K562 (cell line): ENCODE measurements at regions not wholly inside any gene's neighbourhood (a gene's known extent, or its start where the extent isn't known, plus 50 kb on each side); places are given as distances from the start of the nearest gene placed in this dataset.

Experiments used
- ATAC-seq: fragments of 200-7000 bp; cut with Tn5 transposase; 3 replicates; pipeline ENCODE4 v1.9.1; 2020; ENCODE audit warnings: moderate library complexity
- BruUV-seq: library from RNA; stranded (reverse); fragments of 400-500 nt; replicated peaks from 2 replicates; lab custom pipeline; 2021; lab: Mats Ljungman, UMichigan
- CTCF ChIA-PET: fragments of 300-600 bp; formaldehyde crosslinking; extraction: SDS; loops from one replicate; lab custom pipeline; 2021; ENCODE audit warnings: low intra/inter-chr PET ratio; lab: Yijun Ruan, JAX
- POLR2A ChIA-PET: fragments of 300-600, 350-650 bp; sonication (Branson Sonifier 250); formaldehyde crosslinking; extraction: SDS; loops from one replicate; lab custom pipeline; 2021; ENCODE audit warnings: antibody characterized with exemption, inconsistent platforms; lab: Yijun Ruan, JAX
- DNase-seq, 4 experiments: peaks; one replicate each; pipeline versions ENCODE4 v3.0.0 to v3.0.0-alpha.2; 2011 to 2018; ENCODE audit warnings: low spot score in 3 of 4, mixed read lengths in 3 of 4; ENCODE audit errors: extremely low read depth in 1 of 4
- FAIRE-seq: peaks from 2 replicates; lab custom pipeline; 2011; peaks lifted over from hg19 to GRCh38; lab: Jason Lieb, UNC
- H2AFZ ChIP-seq: 2 replicates; pipeline ENCODE4 v1.6.0; 2011; ENCODE audit warnings: low read depth, low read length, control low read depth, inconsistent platforms
- H3K27ac ChIP-seq: fragments of 200-600 bp; 3 replicates; pipeline ENCODE4 v1.8.0; 2011; ENCODE audit warnings: low read depth, mild to moderate bottlenecking, control low read depth, inconsistent platforms, low read length, moderate library complexity, mixed read lengths; ENCODE audit errors: extremely low read depth
- H3K27me3 ChIP-seq, 2 experiments: fragments of 300-600 bp in 1 of 2; 2 replicates in 1 of 2; 3 replicates in 1 of 2; pipeline versions ENCODE4 v1.6.0 to v1.8.0; 2011; ENCODE audit warnings: inconsistent platforms in 2 of 2, low read length in 2 of 2, mild to moderate bottlenecking in 1 of 2, mixed read lengths in 1 of 2, moderate library complexity in 1 of 2; ENCODE audit not compliant: control insufficient read depth in 2 of 2, insufficient read depth in 2 of 2
- H3K36me3 ChIP-seq: fragments of 300-600 bp; 3 replicates; pipeline ENCODE4 v1.8.0; 2011; ENCODE audit warnings: mild to moderate bottlenecking, low read length, inconsistent platforms; ENCODE audit not compliant: control insufficient read depth, insufficient read depth
- H3K4me1 ChIP-seq, 2 experiments: fragments of 200-600 bp in 1 of 2; replicated peaks in 1 of 2; 2 replicates in 1 of 2; 3 replicates in 1 of 2; pipeline versions ENCODE4 v1.5.1 to v1.8.0; 2011; ENCODE audit warnings: inconsistent platforms in 2 of 2, low read length in 2 of 2, mild to moderate bottlenecking in 1 of 2, mixed read lengths in 1 of 2, moderate library complexity in 1 of 2; ENCODE audit not compliant: control insufficient read depth in 2 of 2, insufficient read depth in 2 of 2
- H3K4me2 ChIP-seq: 2 replicates; pipeline ENCODE4 v1.6.1; 2011; ENCODE audit warnings: low read length, control low read depth, inconsistent platforms, mixed read lengths; ENCODE audit not compliant: insufficient read depth
- H3K4me3 ChIP-seq: fragments of 200-600 bp; sonication (generic), shearing (Covaris generic); 2 replicates; pipeline ENCODE4 v1.5.1; 2016; ENCODE audit warnings: control low read depth, inconsistent platforms
- H3K79me2 ChIP-seq: fragments of 200-600 bp; 3 replicates; pipeline ENCODE4 v1.8.0; 2011; ENCODE audit warnings: low read length, inconsistent platforms; ENCODE audit not compliant: control insufficient read depth, insufficient read depth
- H3K9ac ChIP-seq, 2 experiments: 2 replicates each; pipeline versions ENCODE4 v1.6.0 to v1.6.1; 2011; ENCODE audit warnings: low read depth in 2 of 2, low read length in 2 of 2, control low read depth in 1 of 2, inconsistent platforms in 1 of 2, mild to moderate bottlenecking in 1 of 2, mixed read lengths in 1 of 2; ENCODE audit not compliant: insufficient read depth in 1 of 2
- H3K9me1 ChIP-seq: one replicate; pipeline ENCODE4 v1.6.0; 2011; ENCODE audit warnings: inconsistent platforms, mild to moderate bottlenecking, low read length, moderate library complexity; ENCODE audit not compliant: control insufficient read depth, insufficient read depth
- H3K9me3 ChIP-seq: replicated peaks from 2 replicates; pipeline ENCODE4 v1.5.1; 2011; ENCODE audit warnings: low read depth, low read length, inconsistent platforms; ENCODE audit not compliant: control insufficient read depth, insufficient read depth
- H4K20me1 ChIP-seq: replicated peaks from 2 replicates; pipeline ENCODE4 v1.6.1; 2011; ENCODE audit warnings: low read length, inconsistent platforms, mixed read lengths; ENCODE audit not compliant: control insufficient read depth, insufficient read depth
- AFF4 ChIP-seq: sonication (generic); formaldehyde crosslinking; IDR thresholded peaks from 2 replicates; pipeline ENCODE4 v1.8.0; 2023; ENCODE audit warnings: mild to moderate bottlenecking, missing genetic modification reagents
- CHD1 ChIP-seq: fragments of 200-600 bp; sonication (generic); IDR thresholded peaks from one replicate; pipeline ENCODE4 v1.6.1; 2012; ENCODE audit warnings: mild to moderate bottlenecking, moderate library complexity, low read length, inconsistent platforms
- CXXC5 ChIP-seq: fragments of 250-450 bp; sonication (Bioruptor Pico); IDR thresholded peaks from 2 replicates; pipeline ENCODE4 v1.8.0; 2022; ENCODE audit warnings: inconsistent platforms, mild to moderate bottlenecking, moderate library complexity
- ETS1 ChIP-seq: conservative IDR thresholded peaks from 2 replicates; pipeline ENCODE4 v1.6.1; 2011; ENCODE audit warnings: low read depth, mild to moderate bottlenecking, low read length; ENCODE audit not compliant: control insufficient read depth
- FIP1L1 ChIP-seq: fragments of 200-400 bp; formaldehyde crosslinking; IDR thresholded peaks from 2 replicates; pipeline ENCODE4 v1.6.1; 2018; ENCODE audit warnings: mild to moderate bottlenecking, low read depth, low read length; ENCODE audit not compliant: poor library complexity, severe bottlenecking
- FOXA1 ChIP-seq: fragments of 450-650 bp; IDR thresholded peaks from 2 replicates; pipeline ENCODE4 v1.6.1; 2016; ENCODE audit warnings: mild to moderate bottlenecking, borderline replicate concordance
- GABPB1 ChIP-seq: sonication (generic); formaldehyde crosslinking; IDR thresholded peaks from 2 replicates; pipeline ENCODE4 v1.8.0; 2022; ENCODE audit warnings: mild to moderate bottlenecking, missing genetic modification reagents
- HNRNPH1 ChIP-seq: fragments of 200-400 bp; formaldehyde crosslinking; optimal IDR thresholded peaks from 2 replicates; pipeline ENCODE3; 2017; ENCODE audit warnings: low read depth, mild to moderate bottlenecking, low read length, moderate library complexity
- RAD21 ChIP-seq, 2 experiments: fragments of 250-450 bp in 1 of 2; fragments of 450-650 bp in 1 of 2; sonication (Bioruptor Pico) in 1 of 2; formaldehyde crosslinking in 1 of 2; IDR thresholded peaks in 1 of 2; conservative IDR thresholded peaks in 1 of 2; 2 replicates each; pipeline versions ENCODE4 v1.4.0 to v1.8.0; 2020 to 2022; ENCODE audit warnings: mild to moderate bottlenecking in 2 of 2, moderate library complexity in 1 of 2
- RBM22 ChIP-seq: fragments of 200-400 bp; formaldehyde crosslinking; IDR thresholded peaks from 2 replicates; pipeline ENCODE4 v1.6.1; 2018; ENCODE audit warnings: low read length, low read depth; ENCODE audit not compliant: poor library complexity, severe bottlenecking
- RBM25 ChIP-seq: fragments of 200-400 bp; formaldehyde crosslinking; IDR thresholded peaks from 2 replicates; pipeline ENCODE4 v1.6.1; 2018; ENCODE audit warnings: low read length, low read depth, moderate library complexity; ENCODE audit not compliant: severe bottlenecking
- TRIM25 ChIP-seq: fragments of 450-650 bp; IDR thresholded peaks from 2 replicates; pipeline ENCODE4 v1.7.0; 2016; ENCODE audit warnings: borderline replicate concordance
- ZFX ChIP-seq: sonication (generic); formaldehyde crosslinking; IDR thresholded peaks from 2 replicates; pipeline ENCODE4 v1.8.0; 2022; ENCODE audit warnings: mild to moderate bottlenecking, missing genetic modification reagents, moderate library complexity
- ZKSCAN1 ChIP-seq: fragments of 150-350 bp; IDR thresholded peaks from 2 replicates; pipeline ENCODE4 v1.6.1; 2016; ENCODE audit warnings: low read depth, low read length
- WGBS: fragments of 100-300 bp; shearing (Covaris generic); methylation state at CpG from one replicate; pipeline ENCODE4 v1.1.6; 2016; ENCODE audit warnings: low coverage, mixed read lengths; ENCODE audit not compliant: insufficient coverage; ENCODE audit errors: missing lambda C conversion rate; 5-methylcytosine and 5-hydroxymethylcytosine counted together
- in situ Hi-C: fragments of 300-500 bp; cut with MboI; formaldehyde crosslinking; loops from 4 replicates; pipeline ENCODE4 v1.15.0; 2018; ENCODE audit warnings: inconsistent platforms, mixed read lengths
- intact Hi-C: fragments of 100-400 bp; cut with micrococcal nuclease; formaldehyde crosslinking; loops from 2 replicates; pipeline ENCODE4 v1.14.2; 2022

GRCh38 chr15:62391641-62392262, 226.7 kb upstream of the C2CD4B start:
- H3K27ac ChIP-seq = no peak overlapping the region
- H2AFZ ChIP-seq = peak overlapping the region; percentile 91
- intact Hi-C loops (no loop called here), in situ Hi-C loops (no loop called here)
- no peaks in the 10 kb centered on the region for H4K20me1 ChIP-seq
- peak overlapping the region; percentile 85 for H3K4me3 ChIP-seq
- POLR2A ChIA-PET = interaction anchor here (0.6 kb wide), 2 partner anchors 9 to 33 kb away, joined by 3 read pairs; no protein-coding TSS in a partner anchor
- peak overlapping the region in 1 of 2 experiments; percentile 98; a peak in 2 of 4 replicates for H3K9ac ChIP-seq
- no TSS peak for BruUV-seq
- H3K79me2 ChIP-seq = peaks cover 7% of the 10 kb centered on the region; the same call in 1 of the 3 replicates
- no peaks in the 10 kb centered on the region for H3K36me3 ChIP-seq
- peak; percentile 63 for ATAC-seq
- 3% methylated on average over 44 of the region's 66 CpGs for WGBS
- peak; percentile 22 to 35 (median 28) for DNase-seq
- no peak for FAIRE-seq
- CTCF ChIA-PET = no interaction called here
- peaks cover 16 to 17% of the 10 kb centered on the region in 2 experiments for H3K27me3 ChIP-seq
- H3K9me3 ChIP-seq = no peaks in the 10 kb centered on the region
- peaks cover 4 to 25% of the 10 kb centered on the region in 2 experiments; a peak in 4 of 5 replicates for H3K4me1 ChIP-seq
- peak overlapping the region; percentile 93 for H3K4me2 ChIP-seq
- H3K9me1 ChIP-seq = no peaks in the 10 kb centered on the region
- TF ChIP-seq FIP1L1 (no peak), HNRNPH1 (no peak), CXXC5 (CRISPR knock-in tag) (peak; percentile 44; the same call in 1 of the 2 replicates), RBM22 (no peak), ETS1 (no peak), GABPB1 (peak; percentile 4; the same call in 1 of the 2 replicates), RAD21 (CRISPR knock-in tag; conservative IDR thresholded peaks at IDR 0.05 in 1 of 2, IDR thresholded peaks at IDR 0.05 in 1 of 2) (no peak), AFF4 (no peak), TRIM25 (no peak), RBM25 (no peak), ZKSCAN1 (no peak), CHD1 (no peak), FOXA1 (no peak), ZFX (no peak)
